ENCODE measurements at regions not wholly inside any gene's neighbourhood (a gene's known extent, or its start where the extent isn't known, plus 50 kb on each side); places are given as distances from the start of the nearest gene placed in this dataset.

DNA sequence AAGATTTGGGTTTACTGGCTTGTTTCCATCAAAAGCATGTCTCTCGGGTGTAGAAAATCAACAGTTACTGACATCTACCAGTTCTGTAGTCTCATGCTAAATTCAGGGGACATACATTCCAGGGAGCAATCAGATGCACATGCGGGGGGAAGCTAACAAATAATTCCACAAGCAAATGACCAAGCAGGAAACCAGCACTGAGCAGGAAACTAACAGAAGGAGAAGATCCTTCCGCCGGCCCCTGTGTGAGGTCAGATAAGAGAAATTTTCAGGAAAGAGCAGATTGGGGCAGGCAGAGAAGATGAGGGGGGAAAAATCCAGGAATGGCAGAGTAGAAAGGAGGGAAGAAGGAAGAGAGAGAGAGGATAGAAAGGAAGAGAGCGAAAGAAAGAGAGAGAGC lies 127.6 kb upstream of the TMCC3 start:
- DNase-seq: no peak

GRCh38 chr12:94775710-94776109 lies 125.4 kb upstream of the TMCC3 start:
- DNase-seq: no peak

GRCh38 chr12:94771741-94772140 lies 121.4 kb upstream of the TMCC3 start:
- no peak for DNase-seq

GRCh38 chr12:94771199-94771598 lies 120.8 kb upstream of the TMCC3 start:
- DNase-seq: no peak

DNA sequence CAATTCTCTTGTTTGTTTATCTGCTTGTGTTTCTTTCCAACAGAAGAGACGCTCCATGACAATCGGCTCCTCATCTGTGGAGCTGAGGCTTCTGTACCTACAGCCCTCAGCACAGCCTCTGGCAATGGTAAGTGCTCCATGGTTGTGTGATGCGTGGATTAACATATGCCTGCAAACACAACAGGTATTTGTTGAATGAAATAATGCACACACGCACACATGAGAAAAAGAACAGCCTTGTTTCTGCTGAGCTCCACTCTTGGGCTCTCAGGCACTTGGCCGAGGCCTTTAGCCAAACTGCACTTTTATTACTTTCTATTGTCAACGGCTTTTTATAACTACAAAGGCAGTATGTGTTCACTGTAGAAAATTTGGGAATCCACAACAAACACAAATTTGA lies 120.4 kb upstream of the TMCC3 start:
- no peak for DNase-seq

DNA sequence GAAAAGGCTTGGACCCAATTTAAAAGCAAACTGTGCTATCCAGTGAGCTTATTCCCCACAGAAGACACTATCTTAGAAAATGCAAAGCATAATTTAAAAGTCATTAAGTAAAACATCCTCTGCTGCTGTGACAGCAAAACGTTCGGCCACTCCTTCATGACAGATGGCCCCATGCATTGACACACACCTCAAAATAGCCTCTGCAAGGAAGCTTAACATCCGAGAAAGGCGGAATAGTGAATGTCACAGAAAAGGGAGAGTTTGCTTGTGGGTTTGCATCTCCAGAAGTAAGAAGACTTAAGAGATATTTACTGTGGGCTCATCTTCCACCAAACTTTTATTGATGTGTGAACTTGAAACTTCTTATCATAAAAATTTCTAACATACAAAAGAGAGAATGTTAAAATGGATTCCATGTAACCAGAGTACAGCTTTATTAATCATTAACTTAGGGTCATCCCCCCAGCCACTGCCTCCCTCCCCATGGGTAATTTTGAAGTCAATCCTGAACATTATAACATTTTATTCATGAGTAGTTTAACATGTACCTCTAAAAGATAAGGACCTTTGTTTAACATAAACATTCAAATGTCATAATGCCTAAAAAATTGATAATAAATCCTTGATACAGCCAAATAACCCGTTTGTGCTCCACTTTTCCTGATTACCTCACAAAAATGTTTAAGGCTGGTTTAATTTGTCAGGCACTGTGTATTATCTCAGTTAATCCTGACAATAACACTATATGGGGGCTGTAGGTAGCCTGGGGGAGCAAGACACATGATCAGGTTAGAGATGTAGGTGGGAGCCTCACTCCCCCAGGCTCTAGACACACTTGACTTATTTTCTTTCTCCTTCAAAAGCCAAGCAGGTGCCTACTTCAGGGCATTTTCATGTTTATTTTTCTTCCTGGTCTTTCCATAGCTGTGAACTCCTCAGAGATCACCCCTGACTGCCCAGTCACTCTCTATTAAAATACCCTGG lies 119.7 kb upstream of the TMCC3 start:
- no peak for DNase-seq

GRCh38 chr12:94769047-94769420 lies 118.7 kb upstream of the TMCC3 start:
- DNase-seq: no peak

- DNase-seq: peak; percentile 48
Measured at GRCh38 chr12:94768398-94769046, 118.2 kb upstream of the TMCC3 start.

GRCh38 chr12:94767956-94768355 lies 117.6 kb upstream of the TMCC3 start:
- DNase-seq: no peak

DNA sequence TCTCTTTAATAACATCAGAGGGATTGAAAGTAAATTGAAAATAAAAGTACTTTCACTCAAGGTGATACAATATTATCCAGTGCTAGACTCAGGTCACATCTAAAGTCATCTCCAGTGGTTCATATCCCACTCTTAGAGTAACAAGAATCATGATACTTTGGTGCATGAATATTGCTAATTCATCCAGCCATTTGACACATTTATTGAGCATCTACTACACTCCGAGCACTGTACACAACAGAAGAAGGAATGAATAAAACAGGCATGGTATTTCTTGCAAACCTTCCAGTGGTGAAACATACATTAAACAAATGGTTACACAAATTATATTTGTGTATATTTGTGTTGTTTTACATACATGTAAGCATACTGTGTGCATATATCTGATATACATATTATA lies 116.0 kb upstream of the TMCC3 start:
- no peak for DNase-seq

- no peak for DNase-seq
Measured at GRCh38 chr12:94763462-94763861, 113.1 kb upstream of the TMCC3 start.

GRCh38 chr12:94762943-94763342 lies 112.6 kb upstream of the TMCC3 start:
- DNase-seq: no peak

DNA sequence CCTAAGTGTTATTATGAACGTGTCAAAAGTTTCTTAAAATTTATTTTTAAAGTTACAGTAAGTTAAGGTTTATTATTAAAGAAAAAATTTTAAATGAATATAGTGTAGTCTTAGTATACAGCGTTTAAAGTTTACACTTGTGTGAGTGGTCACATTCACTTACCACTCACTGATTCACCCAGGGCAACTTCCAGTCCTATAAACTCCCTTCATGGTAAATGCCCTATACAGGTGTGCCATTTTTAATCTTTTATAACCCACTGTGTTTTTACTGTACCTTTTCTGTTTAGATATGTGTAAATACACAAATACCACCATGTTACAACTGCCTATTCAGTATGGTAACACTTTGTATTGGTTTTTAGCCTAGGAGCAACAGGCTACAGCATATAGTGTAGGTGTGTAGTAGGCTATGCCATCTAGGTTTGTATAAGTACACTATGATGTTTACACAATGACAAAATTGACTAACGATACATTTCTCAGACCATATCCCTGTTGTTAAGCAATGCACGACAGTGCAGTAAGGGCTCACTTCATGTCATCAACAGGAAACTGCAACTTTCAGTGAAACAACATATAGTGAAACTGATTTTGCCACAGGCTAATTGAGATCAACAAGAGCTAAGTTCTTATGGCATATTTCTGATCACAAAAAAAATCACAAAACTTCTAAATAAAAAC lies 112.0 kb upstream of the TMCC3 start:
- no peak for DNase-seq

DNA sequence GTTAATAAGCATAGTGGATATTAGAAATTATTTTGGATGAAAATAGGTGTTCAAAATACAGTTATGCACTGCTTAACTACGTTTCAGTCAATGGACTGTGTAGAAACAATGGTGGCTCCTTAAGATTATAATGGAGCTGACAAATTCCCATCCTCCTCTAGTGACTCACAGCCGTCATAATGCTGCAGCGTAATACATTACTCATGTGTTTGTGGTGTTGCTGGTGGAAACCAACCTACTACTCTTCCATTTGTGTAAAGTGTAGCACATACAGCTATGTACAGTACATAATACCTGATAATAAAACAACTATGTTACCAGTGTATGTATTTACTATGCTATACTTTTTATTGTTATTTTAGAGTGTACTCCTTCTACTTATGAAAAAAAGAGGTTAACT lies 111.2 kb upstream of the TMCC3 start:
- DNase-seq: no peak

- no peak for DNase-seq
Measured at GRCh38 chr12:94760786-94761185, 110.4 kb upstream of the TMCC3 start.

GRCh38 chr12:94756789-94757188 lies 106.4 kb upstream of the TMCC3 start:
- no peak for DNase-seq

- no peak for DNase-seq
Measured at GRCh38 chr12:94755598-94755997, 105.2 kb upstream of the TMCC3 start.

DNA sequence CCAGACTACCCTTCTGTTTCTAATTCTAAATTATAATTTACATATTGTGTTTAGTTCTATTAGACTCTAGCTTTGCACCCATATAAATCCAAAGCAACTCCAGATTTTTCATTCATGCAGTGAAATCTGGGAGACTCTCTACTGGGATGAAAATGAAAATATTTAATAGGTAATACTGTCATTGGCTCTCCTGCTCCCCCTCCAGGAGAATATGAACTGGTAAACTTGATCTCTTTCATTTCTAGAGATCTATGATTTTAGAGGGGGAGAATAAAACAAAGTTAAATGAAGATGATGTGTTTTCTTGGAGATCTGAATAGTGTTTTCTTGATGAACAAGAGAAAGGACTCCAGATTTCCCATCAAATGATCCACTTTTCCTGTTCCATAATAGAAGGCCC lies 104.3 kb upstream of the TMCC3 start:
- no peak for DNase-seq

DNA sequence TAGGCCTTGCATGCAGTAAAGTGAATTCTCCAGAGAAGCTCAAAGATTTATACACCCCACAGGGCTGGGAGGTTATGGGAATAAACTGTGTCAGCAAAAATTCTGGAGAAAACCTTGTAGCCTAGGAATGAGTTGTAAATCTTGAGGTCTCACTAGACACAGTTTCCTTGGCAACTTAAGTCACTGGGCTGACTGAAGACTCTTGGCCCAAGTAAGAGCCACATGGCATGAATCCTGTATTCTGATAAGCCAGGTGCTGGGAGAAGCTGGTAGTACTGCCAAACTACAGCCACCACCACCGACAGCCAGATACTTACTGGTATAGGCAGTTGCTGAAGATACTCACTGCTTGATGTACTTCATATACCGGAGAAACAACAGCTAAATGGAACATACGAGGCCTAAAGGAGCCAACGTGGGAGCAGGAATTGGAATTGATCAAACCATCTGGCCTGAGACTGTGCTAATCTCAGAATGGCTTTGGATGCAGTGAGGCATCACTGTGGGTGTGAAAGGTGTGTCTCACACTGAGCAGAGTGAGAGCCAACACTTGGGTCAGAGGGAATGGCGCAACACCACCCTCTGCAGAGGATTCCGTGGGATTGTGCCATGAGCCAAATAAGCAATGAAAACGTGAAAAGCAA lies 102.8 kb upstream of the TMCC3 start:
- DNase-seq: peak; percentile 37

- no peak for DNase-seq
Measured at GRCh38 chr12:94750864-94751263, 100.5 kb upstream of the TMCC3 start.

DNA sequence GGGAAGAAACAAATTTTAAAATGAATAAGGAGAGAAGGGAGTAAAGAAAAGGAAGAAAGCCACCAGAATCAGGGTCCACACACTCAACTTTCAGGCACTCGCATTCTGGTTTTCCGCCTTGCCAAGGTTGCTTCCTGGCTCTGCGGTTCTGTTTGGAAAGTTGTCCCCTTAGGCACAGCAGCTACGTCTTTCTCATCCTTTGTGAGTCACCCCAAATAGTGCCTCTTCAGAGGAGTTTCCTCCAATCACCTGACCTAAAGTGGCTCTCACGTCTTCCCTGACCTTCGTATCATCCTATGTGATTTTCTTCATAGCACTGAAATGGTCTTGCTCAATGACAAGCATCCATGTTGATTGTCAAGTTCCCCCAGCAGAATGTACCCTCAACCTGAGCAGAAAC lies 99.5 kb upstream of the TMCC3 start:
- no peak for DNase-seq

GRCh38 chr12:94749455-94749854 lies 99.1 kb upstream of the TMCC3 start:
- DNase-seq: no peak

- DNase-seq: no peak
Measured at GRCh38 chr12:94748726-94749421, 98.5 kb upstream of the TMCC3 start.

All from right hindlimb (tissue), 1 donor.